Stomach smooth muscle (tissue), 2 donors: ENCODE measurements at regions not wholly inside any gene's neighbourhood (a gene's known extent, or its start where the extent isn't known, plus 50 kb on each side); places are given as distances from the start of the nearest gene placed in this dataset.

Experiments used
- H3K27ac ChIP-seq: one replicate; pipeline ENCODE4 v1.7.0; 2013; ENCODE audit warnings: mild to moderate bottlenecking, low read length, inconsistent platforms
- H3K27me3 ChIP-seq, 2 donors: one replicate each; pipeline ENCODE4 v1.7.0; 2013; ENCODE audit warnings: low read length in 2 of 2; ENCODE audit not compliant: insufficient read depth in 2 of 2, control insufficient read depth in 1 of 2
- H3K36me3 ChIP-seq, 2 donors: one replicate each; pipeline ENCODE4 v1.7.0; 2013; ENCODE audit warnings: low read length in 2 of 2; ENCODE audit not compliant: control insufficient read depth in 2 of 2, insufficient read depth in 2 of 2
- H3K4me1 ChIP-seq: one replicate; pipeline ENCODE4 v1.7.0; 2013; ENCODE audit warnings: low read length; ENCODE audit not compliant: control insufficient read depth, insufficient read depth
- H3K4me3 ChIP-seq, 2 donors: one replicate each; pipeline ENCODE4 v1.7.0; 2013; ENCODE audit warnings: low read length in 2 of 2
- H3K9ac ChIP-seq, 2 donors: one replicate each; pipeline ENCODE4 v1.7.0; 2013; ENCODE audit warnings: low read length in 2 of 2, mild to moderate bottlenecking in 1 of 2
- H3K9me3 ChIP-seq, 2 donors: one replicate each; pipeline ENCODE4 v1.7.0; 2013; ENCODE audit warnings: low read length in 2 of 2; ENCODE audit not compliant: control insufficient read depth in 2 of 2
- donor health status: healthy.
- donor health status: Pancreatic carcinoma.

- Histone ChIP-seq H3K27me3 (no peaks in the 10 kb centered on the region), H3K27ac (no peak overlapping the region), H3K9ac (no peak overlapping the region), H3K4me3 (no peak overlapping the region), H3K36me3 (no peaks in the 10 kb centered on the region), H3K9me3 (peaks cover 2 to 6% of the 10 kb centered on the region in 2 donors), H3K4me1 (no peaks in the 10 kb centered on the region)
Observed at GRCh38 chr4:12674184-12674583, 810.0 kb downstream of the RAB28 start.

DNA sequence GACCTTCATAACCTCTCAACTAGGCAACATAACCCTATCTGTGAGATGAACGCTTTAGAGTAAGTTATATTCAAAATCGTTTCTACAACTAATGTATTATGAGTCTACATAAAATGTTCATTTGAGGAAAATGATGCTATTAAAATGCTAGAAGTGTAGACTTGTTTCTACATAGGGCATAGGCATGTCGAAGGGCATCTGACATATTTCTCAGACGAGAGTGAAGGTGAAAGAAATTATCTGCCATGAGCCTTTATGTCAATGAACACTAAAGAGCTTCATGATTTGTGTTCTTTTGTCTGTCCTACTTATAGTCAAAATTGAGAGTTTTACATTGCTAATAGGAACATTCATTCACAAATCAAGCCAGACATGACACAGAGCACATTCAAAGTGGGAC, 811.8 kb downstream of the RAB28 start:
- Histone ChIP-seq H3K36me3 (no peaks in the 10 kb centered on the region), H3K4me3 (no peak overlapping the region), H3K27me3 (no peaks in the 10 kb centered on the region), H3K27ac (no peak overlapping the region), H3K9me3 (peaks cover 2 to 6% of the 10 kb centered on the region in 2 donors), H3K9ac (no peak overlapping the region), H3K4me1 (no peaks in the 10 kb centered on the region)

GRCh38 chr4:12658146-12658545, 826.0 kb downstream of the RAB28 start:
- H3K27ac ChIP-seq = no peak overlapping the region
- H3K36me3 ChIP-seq = no peaks in the 10 kb centered on the region
- H3K4me1 ChIP-seq = no peaks in the 10 kb centered on the region
- H3K9ac ChIP-seq = no peak overlapping the region
- no peaks in the 10 kb centered on the region for H3K9me3 ChIP-seq
- no peak overlapping the region for H3K4me3 ChIP-seq
- H3K27me3 ChIP-seq = no peaks in the 10 kb centered on the region

DNA sequence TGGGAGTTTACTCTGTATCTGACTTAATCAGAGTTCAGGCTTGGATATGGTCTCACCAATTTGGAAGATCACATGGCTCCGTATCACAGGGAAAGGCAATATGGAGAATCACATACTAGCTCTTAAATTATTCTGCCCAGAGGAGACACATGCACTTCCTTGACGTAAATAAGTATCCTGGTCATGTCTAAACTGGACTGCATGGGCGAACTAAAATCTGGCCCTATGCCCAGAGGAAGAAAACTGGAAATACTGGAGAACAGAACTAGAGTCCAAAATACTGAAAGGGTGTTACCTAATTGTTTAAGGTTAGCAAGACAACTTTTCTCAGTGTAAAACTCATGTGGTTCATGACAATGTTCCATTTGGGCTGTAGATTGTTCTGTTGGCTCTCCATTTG, 832.3 kb downstream of the RAB28 start:
- H3K36me3 ChIP-seq = no peaks in the 10 kb centered on the region
- H3K27me3 ChIP-seq = no peaks in the 10 kb centered on the region
- H3K27ac ChIP-seq = no peak overlapping the region
- H3K4me1 ChIP-seq = no peaks in the 10 kb centered on the region
- H3K9me3 ChIP-seq = no peaks in the 10 kb centered on the region
- no peak overlapping the region for H3K9ac ChIP-seq
- no peak overlapping the region for H3K4me3 ChIP-seq

DNA sequence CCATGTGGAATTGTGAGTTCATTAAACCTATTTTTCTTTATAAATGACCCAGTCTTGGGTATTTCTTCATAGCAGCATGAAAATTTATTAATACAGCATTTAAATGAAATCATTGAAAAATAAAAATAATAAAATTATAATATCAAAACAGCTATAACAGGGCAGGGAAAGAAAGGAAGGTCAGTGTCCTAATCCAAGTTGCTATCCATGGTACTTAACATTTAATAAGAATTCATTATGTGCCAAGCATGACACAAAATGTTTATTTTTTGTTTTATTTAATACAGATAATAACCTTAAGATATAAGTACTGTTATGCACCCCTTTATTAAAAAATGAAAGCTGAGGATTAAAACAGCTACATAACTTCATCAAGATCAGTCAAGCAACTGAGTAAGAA, 838.4 kb downstream of the RAB28 start:
- Histone ChIP-seq H3K4me1 (no peaks in the 10 kb centered on the region), H3K27ac (no peak overlapping the region), H3K27me3 (no peaks in the 10 kb centered on the region), H3K36me3 (no peaks in the 10 kb centered on the region), H3K9ac (no peak overlapping the region), H3K9me3 (no peaks in the 10 kb centered on the region), H3K4me3 (no peak overlapping the region)

- Histone ChIP-seq H3K9me3 (no peaks in the 10 kb centered on the region), H3K36me3 (no peaks in the 10 kb centered on the region), H3K4me3 (no peak overlapping the region), H3K27ac (no peak overlapping the region), H3K9ac (no peak overlapping the region), H3K4me1 (no peaks in the 10 kb centered on the region), H3K27me3 (no peaks in the 10 kb centered on the region)
Observed at GRCh38 chr4:12644261-12644660, 839.9 kb downstream of the RAB28 start.

DNA sequence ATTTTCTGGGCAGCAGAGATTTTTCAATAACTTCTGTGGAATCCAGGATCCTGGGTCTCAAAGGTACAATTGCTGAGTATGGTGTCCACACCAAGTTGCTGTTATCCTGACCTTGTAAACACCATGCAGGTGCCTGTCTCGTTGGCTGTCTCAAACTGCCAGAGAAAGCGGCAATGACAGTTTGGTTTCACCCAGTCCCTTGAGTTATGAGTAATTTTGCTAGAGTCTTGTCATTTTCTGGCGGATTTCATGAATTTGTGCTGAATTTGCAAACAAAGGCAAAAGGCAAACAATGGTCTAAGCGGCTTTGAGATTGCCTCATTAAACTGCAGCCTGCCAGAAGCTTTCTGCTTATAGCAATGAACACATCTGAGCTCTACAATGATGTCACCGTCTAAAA, 847.9 kb downstream of the RAB28 start:
- Histone ChIP-seq H3K27me3 (no peaks in the 10 kb centered on the region), H3K4me3 (no peak overlapping the region)

GRCh38 chr4:12635629-12636028, 848.5 kb downstream of the RAB28 start:
- no peaks in the 10 kb centered on the region for H3K4me1 ChIP-seq
- H3K9me3 ChIP-seq = peaks cover 0 to 4% of the 10 kb centered on the region in 2 donors
- H3K27me3 ChIP-seq = no peaks in the 10 kb centered on the region
- no peak overlapping the region for H3K4me3 ChIP-seq
- no peak overlapping the region for H3K27ac ChIP-seq
- no peak overlapping the region for H3K9ac ChIP-seq
- no peaks in the 10 kb centered on the region for H3K36me3 ChIP-seq

More for the DNA sequence above, 847.9 kb downstream of the RAB28 start:
- Histone ChIP-seq H3K36me3 (no peaks in the 10 kb centered on the region), H3K9me3 (peaks cover 0 to 4% of the 10 kb centered on the region in 2 donors), H3K27ac (no peak overlapping the region), H3K4me1 (no peaks in the 10 kb centered on the region), H3K9ac (no peak overlapping the region)

- H3K27ac ChIP-seq = no peak overlapping the region
- H3K27me3 ChIP-seq = no peaks in the 10 kb centered on the region
- H3K4me1 ChIP-seq = no peaks in the 10 kb centered on the region
- no peak overlapping the region for H3K9ac ChIP-seq
- no peak overlapping the region for H3K4me3 ChIP-seq
- H3K9me3 ChIP-seq = peaks cover 0 to 4% of the 10 kb centered on the region in 2 donors
- H3K36me3 ChIP-seq = no peaks in the 10 kb centered on the region
Observed at GRCh38 chr4:12633053-12633651, 851.0 kb downstream of the RAB28 start.

- Histone ChIP-seq H3K36me3 (no peaks in the 10 kb centered on the region), H3K4me3 (no peak overlapping the region), H3K9me3 (no peaks in the 10 kb centered on the region), H3K4me1 (no peaks in the 10 kb centered on the region), H3K27ac (no peak overlapping the region), H3K27me3 (no peaks in the 10 kb centered on the region), H3K9ac (no peak overlapping the region)
Observed at GRCh38 chr4:12615822-12616221, 868.3 kb downstream of the RAB28 start.

DNA sequence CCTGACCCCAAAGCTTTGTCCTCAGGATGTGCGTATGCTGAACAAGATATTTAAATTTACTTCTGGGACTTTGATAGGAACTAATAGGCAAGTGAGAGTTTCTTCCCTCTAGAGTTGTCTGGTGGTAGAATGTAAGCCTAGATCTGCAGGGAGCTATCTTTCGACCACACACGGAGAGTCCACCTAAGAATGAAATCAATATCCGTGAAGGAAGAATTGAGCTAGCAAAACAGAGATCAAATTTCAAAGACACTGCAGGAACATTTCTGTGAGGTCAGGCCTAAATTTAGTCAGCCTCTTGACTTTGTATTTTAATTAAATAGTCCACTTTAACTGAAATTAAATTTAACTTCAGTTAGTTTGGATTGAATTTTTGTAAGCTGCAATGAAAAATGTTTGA, 871.3 kb downstream of the RAB28 start:
- Histone ChIP-seq H3K4me1 (no peaks in the 10 kb centered on the region), H3K27me3 (no peaks in the 10 kb centered on the region), H3K9me3 (no peaks in the 10 kb centered on the region), H3K9ac (no peak overlapping the region), H3K27ac (no peak overlapping the region), H3K36me3 (no peaks in the 10 kb centered on the region), H3K4me3 (no peak overlapping the region)
